ENCODE measurements at regions not wholly inside any gene's neighbourhood (a gene's known extent, or its start where the extent isn't known, plus 50 kb on each side); places are given as distances from the start of the nearest gene placed in this dataset.

DNA sequence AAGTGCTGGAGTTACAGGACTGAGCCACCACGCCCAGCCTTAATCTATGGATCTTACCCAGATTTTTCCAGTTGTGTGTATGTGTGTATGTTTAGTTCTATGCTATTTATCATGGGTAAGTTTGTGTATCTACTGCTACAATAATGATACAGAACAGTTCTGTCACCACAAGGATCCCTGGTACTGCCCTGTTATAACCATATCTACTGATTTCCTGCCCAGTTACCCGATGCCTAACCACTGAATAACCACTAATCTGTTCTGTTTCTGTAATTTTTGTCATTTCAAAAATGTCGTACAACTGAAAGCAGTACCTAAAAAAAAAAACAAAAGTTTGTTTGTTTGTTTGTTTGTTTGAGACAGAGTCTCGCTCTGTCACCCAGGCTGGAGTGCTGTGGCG is 123.7 kb upstream of the RAP2B start:
- Histone ChIP-seq H3K4me2 (no peak overlapping the region), H3K4me3 (no peak overlapping the region)
- 94% methylated on average over 5 of the region's 5 CpGs for WGBS (ENCODE audit: low lambda C conversion rate, missing lambda C conversion rate)

DNA sequence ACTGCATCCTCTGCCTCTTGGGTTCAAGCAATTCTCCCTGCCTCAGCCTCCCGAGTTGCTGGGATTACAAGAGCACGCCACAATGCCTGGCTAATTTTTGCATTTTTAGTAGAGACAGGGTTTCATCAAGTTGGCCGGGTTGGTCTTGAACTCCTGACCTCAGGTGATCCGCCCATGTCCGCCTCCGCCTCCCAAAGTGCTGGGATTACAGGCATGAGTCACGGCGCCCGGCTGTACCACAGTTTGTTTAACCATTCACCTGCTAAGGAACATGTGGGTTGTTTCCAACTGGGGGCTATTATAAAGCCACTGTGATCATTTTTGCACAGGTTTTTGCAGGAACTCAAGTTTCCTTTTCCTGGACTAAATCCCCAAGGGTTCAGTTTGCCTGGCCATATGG is 123.2 kb upstream of the RAP2B start:
- H3K36me3 ChIP-seq (replicated peaks; ENCODE audit: insufficient read depth, low read depth), result no peaks in the 10 kb centered on the region
- DNase-seq (ENCODE audit: low spot score), result peak; percentile 11
- no peak overlapping the region for H3K4me3 ChIP-seq
- no peaks in the 10 kb centered on the region for H3K79me2 ChIP-seq
- H2AFZ ChIP-seq, result no peak overlapping the region
- WGBS (ENCODE audit: low lambda C conversion rate, missing lambda C conversion rate), result 48% methylated on average over 9 of the region's 9 CpGs
- no peaks in the 10 kb centered on the region for H3K9me2 ChIP-seq (replicated peaks; ENCODE audit: insufficient read depth)
- TF ChIP-seq EZH2 (IDR thresholded peaks at IDR 0.05; ENCODE audit: borderline replicate concordance), result no peak
- no peak for TF ChIP-seq CTCF (IDR thresholded peaks at IDR 0.05; ENCODE audit: poor library complexity)
- no peak for TF ChIP-seq EZH2phosphoT487 (IDR thresholded peaks at IDR 0.05; ENCODE audit: low read depth, severe bottlenecking, unreplicated experiment)
- H3K4me1 ChIP-seq (ENCODE audit: insufficient read depth), result no peaks in the 10 kb centered on the region
- H3K9me3 ChIP-seq (ENCODE audit: low read depth), result no peaks in the 10 kb centered on the region
- H3K27me3 ChIP-seq, result no peaks in the 10 kb centered on the region
- H4K20me1 ChIP-seq (ENCODE audit: insufficient read depth, poor library complexity, severe bottlenecking), result no peaks in the 10 kb centered on the region
- H3K27ac ChIP-seq, result no peak overlapping the region
- no peak overlapping the region for H3K4me2 ChIP-seq

More for the DNA sequence above, 123.7 kb upstream of the RAP2B start:
- Histone ChIP-seq H3K27me3 (no peaks in the 10 kb centered on the region), H3K79me2 (no peaks in the 10 kb centered on the region), H3K9me2 (replicated peaks; ENCODE audit: insufficient read depth) (no peaks in the 10 kb centered on the region), H3K4me1 (ENCODE audit: insufficient read depth) (no peaks in the 10 kb centered on the region), H2AFZ (no peak overlapping the region), H3K9me3 (ENCODE audit: low read depth) (no peaks in the 10 kb centered on the region), H3K27ac (no peak overlapping the region), H4K20me1 (ENCODE audit: insufficient read depth, poor library complexity, severe bottlenecking) (no peaks in the 10 kb centered on the region), H3K36me3 (replicated peaks; ENCODE audit: insufficient read depth, low read depth) (no peaks in the 10 kb centered on the region)
- TF ChIP-seq EZH2phosphoT487 (IDR thresholded peaks at IDR 0.05; ENCODE audit: low read depth, severe bottlenecking, unreplicated experiment) (no peak), CTCF (IDR thresholded peaks at IDR 0.05; ENCODE audit: poor library complexity) (no peak), EZH2 (IDR thresholded peaks at IDR 0.05; ENCODE audit: borderline replicate concordance) (no peak)
- no peak for DNase-seq (ENCODE audit: low spot score)

- 90% methylated on average over 2 of the region's 2 CpGs for WGBS (ENCODE audit: low lambda C conversion rate, missing lambda C conversion rate)
- H3K27me3 ChIP-seq, result no peaks in the 10 kb centered on the region
Observed at GRCh38 chr3:153041181-153041580, 120.8 kb upstream of the RAP2B start.

More at GRCh38 chr3:153041181-153041580, 120.8 kb upstream of the RAP2B start:
- no peak overlapping the region for H3K27ac ChIP-seq
- no peaks in the 10 kb centered on the region for H3K9me2 ChIP-seq (replicated peaks; ENCODE audit: insufficient read depth)
- H3K4me3 ChIP-seq, result no peak overlapping the region
- TF ChIP-seq CTCF (IDR thresholded peaks at IDR 0.05; ENCODE audit: poor library complexity) (no peak), EZH2 (IDR thresholded peaks at IDR 0.05; ENCODE audit: borderline replicate concordance) (no peak), EZH2phosphoT487 (IDR thresholded peaks at IDR 0.05; ENCODE audit: low read depth, severe bottlenecking, unreplicated experiment) (no peak)
- no peaks in the 10 kb centered on the region for H3K36me3 ChIP-seq (replicated peaks; ENCODE audit: insufficient read depth, low read depth)
- no peaks in the 10 kb centered on the region for H3K4me1 ChIP-seq (ENCODE audit: insufficient read depth)
- no peaks in the 10 kb centered on the region for H3K79me2 ChIP-seq
- DNase-seq (ENCODE audit: low spot score), result no peak
- H2AFZ ChIP-seq, result no peak overlapping the region
- H3K9me3 ChIP-seq (ENCODE audit: low read depth), result no peaks in the 10 kb centered on the region
- H3K4me2 ChIP-seq, result no peak overlapping the region
- H4K20me1 ChIP-seq (ENCODE audit: insufficient read depth, poor library complexity, severe bottlenecking), result no peaks in the 10 kb centered on the region
